A549 (cell line): ENCODE measurements at regions not wholly inside any gene's neighbourhood (a gene's known extent, or its start where the extent isn't known, plus 50 kb on each side); places are given as distances from the start of the nearest gene placed in this dataset.

ENCODE experiments used
- CBX2 ChIP-seq: fragments of 200-600 bp; sonication (generic); IDR thresholded peaks from 2 replicates; pipeline ENCODE4 v1.6.1; 2016; ENCODE audit warnings: low read depth, mild to moderate bottlenecking, borderline replicate concordance
- CHD2 ChIP-seq: fragments of 150-350 bp; IDR thresholded peaks from 2 replicates; pipeline ENCODE4 v1.6.1; 2014; ENCODE audit warnings: low read length; ENCODE audit not compliant: partially characterized antibody
- EP300 ChIP-seq, 2 experiments: fragments of >200 bp; sonication (Bioruptor Twin); formaldehyde crosslinking; IDR thresholded peaks; 2 replicates in 1 of 2; 3 replicates in 1 of 2; pipeline ENCODE4 v1.6.1; 2016 to 2017
- NFE2L2 ChIP-seq: fragments of 150-350 bp; conservative IDR thresholded peaks from 2 replicates; pipeline ENCODE4 v1.6.1; 2014; ENCODE audit warnings: low read length
- POLR2A ChIP-seq: IDR thresholded peaks from 2 replicates; pipeline ENCODE4 v1.6.1; 2012; ENCODE audit warnings: mild to moderate bottlenecking, low read length
- RCOR1 ChIP-seq: fragments of 150-350 bp; IDR thresholded peaks from 2 replicates; pipeline ENCODE4 v1.6.1; 2014; ENCODE audit warnings: antibody characterized with exemption, low read length, low read depth
- SREBF2 ChIP-seq: fragments of 450-650 bp; IDR thresholded peaks from 2 replicates; pipeline ENCODE4 v1.6.1; 2014; ENCODE audit warnings: mild to moderate bottlenecking, moderate library complexity
- ZFP36 ChIP-seq: fragments of 450-650 bp; IDR thresholded peaks from 2 replicates; pipeline ENCODE4 v1.6.1; 2014; ENCODE audit warnings: borderline replicate concordance; ENCODE audit not compliant: partially characterized antibody
- TF ChIP-seq, protein P1 (sequence below): IDR thresholded peaks from 2 replicates; pipeline ENCODE4 v1.6.1; 2012; ENCODE audit warnings: low read depth, borderline replicate concordance
- TF ChIP-seq, protein P2 (sequence below): fragments of >200 bp; sonication (Bioruptor Twin); formaldehyde crosslinking; IDR thresholded peaks from 3 replicates; pipeline ENCODE4 v1.5.1; 2016
- TF ChIP-seq, protein P3 (sequence below): fragments of 200-600 bp; sonication (generic); IDR thresholded peaks from 2 replicates; pipeline ENCODE4 v1.6.1; 2016; ENCODE audit warnings: antibody characterized with exemption, mild to moderate bottlenecking, moderate library complexity
- TF ChIP-seq, protein P4 (sequence below): fragments of 250-450 bp; sonication (Bioruptor Pico); IDR thresholded peaks from 2 replicates; pipeline ENCODE4 v1.5.0; 2021; ENCODE audit warnings: mild to moderate bottlenecking, moderate library complexity, borderline replicate concordance

DNA sequence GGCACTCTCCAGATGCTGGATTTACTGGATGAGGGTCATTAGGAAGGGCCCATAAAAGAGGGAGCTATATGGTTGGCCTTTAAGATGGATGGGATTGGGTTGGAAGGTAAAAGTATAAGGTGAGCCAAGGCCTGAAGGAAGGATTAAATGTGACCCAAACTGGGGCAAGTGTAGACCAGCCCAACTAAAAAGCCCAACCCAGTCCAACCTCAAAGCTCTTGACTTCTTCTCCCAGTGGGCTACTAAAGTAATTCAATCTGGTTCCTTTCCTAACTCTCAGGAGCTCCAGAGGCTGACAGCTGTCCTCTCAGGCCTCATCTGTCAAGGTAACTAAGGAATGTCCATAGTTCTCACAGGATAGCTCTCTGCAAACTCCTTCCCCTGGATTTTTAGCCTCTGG lies 122.2 kb upstream of the EFNA5 start:
- TF ChIP-seq, protein P1, sequence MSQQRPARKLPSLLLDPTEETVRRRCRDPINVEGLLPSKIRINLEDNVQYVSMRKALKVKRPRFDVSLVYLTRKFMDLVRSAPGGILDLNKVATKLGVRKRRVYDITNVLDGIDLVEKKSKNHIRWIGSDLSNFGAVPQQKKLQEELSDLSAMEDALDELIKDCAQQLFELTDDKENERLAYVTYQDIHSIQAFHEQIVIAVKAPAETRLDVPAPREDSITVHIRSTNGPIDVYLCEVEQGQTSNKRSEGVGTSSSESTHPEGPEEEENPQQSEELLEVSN: no peak
- TF ChIP-seq, protein P2, sequence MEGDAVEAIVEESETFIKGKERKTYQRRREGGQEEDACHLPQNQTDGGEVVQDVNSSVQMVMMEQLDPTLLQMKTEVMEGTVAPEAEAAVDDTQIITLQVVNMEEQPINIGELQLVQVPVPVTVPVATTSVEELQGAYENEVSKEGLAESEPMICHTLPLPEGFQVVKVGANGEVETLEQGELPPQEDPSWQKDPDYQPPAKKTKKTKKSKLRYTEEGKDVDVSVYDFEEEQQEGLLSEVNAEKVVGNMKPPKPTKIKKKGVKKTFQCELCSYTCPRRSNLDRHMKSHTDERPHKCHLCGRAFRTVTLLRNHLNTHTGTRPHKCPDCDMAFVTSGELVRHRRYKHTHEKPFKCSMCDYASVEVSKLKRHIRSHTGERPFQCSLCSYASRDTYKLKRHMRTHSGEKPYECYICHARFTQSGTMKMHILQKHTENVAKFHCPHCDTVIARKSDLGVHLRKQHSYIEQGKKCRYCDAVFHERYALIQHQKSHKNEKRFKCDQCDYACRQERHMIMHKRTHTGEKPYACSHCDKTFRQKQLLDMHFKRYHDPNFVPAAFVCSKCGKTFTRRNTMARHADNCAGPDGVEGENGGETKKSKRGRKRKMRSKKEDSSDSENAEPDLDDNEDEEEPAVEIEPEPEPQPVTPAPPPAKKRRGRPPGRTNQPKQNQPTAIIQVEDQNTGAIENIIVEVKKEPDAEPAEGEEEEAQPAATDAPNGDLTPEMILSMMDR: no peak
- TF ChIP-seq POLR2A: no peak
- TF ChIP-seq CHD2: no peak
- TF ChIP-seq SREBF2: no peak
- TF ChIP-seq EP300 (IDR thresholded peaks at IDR 0.05): no peak
- TF ChIP-seq ZFP36: no peak
- TF ChIP-seq, protein P3, sequence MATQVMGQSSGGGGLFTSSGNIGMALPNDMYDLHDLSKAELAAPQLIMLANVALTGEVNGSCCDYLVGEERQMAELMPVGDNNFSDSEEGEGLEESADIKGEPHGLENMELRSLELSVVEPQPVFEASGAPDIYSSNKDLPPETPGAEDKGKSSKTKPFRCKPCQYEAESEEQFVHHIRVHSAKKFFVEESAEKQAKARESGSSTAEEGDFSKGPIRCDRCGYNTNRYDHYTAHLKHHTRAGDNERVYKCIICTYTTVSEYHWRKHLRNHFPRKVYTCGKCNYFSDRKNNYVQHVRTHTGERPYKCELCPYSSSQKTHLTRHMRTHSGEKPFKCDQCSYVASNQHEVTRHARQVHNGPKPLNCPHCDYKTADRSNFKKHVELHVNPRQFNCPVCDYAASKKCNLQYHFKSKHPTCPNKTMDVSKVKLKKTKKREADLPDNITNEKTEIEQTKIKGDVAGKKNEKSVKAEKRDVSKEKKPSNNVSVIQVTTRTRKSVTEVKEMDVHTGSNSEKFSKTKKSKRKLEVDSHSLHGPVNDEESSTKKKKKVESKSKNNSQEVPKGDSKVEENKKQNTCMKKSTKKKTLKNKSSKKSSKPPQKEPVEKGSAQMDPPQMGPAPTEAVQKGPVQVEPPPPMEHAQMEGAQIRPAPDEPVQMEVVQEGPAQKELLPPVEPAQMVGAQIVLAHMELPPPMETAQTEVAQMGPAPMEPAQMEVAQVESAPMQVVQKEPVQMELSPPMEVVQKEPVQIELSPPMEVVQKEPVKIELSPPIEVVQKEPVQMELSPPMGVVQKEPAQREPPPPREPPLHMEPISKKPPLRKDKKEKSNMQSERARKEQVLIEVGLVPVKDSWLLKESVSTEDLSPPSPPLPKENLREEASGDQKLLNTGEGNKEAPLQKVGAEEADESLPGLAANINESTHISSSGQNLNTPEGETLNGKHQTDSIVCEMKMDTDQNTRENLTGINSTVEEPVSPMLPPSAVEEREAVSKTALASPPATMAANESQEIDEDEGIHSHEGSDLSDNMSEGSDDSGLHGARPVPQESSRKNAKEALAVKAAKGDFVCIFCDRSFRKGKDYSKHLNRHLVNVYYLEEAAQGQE: no peak
- no peak for TF ChIP-seq RCOR1
- no peak for TF ChIP-seq NFE2L2
- TF ChIP-seq, protein P4, sequence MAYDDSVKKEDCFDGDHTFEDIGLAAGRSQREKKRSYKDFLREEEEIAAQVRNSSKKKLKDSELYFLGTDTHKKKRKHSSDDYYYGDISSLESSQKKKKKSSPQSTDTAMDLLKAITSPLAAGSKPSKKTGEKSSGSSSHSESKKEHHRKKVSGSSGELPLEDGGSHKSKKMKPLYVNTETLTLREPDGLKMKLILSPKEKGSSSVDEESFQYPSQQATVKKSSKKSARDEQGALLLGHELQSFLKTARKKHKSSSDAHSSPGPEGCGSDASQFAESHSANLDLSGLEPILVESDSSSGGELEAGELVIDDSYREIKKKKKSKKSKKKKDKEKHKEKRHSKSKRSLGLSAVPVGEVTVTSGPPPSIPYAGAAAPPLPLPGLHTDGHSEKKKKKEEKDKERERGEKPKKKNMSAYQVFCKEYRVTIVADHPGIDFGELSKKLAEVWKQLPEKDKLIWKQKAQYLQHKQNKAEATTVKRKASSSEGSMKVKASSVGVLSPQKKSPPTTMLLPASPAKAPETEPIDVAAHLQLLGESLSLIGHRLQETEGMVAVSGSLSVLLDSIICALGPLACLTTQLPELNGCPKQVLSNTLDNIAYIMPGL (CRISPR knock-in tag): no peak
- no peak for TF ChIP-seq CBX2
